ENCODE measurements at regions not wholly inside any gene's neighbourhood (a gene's known extent, or its start where the extent isn't known, plus 50 kb on each side); places are given as distances from the start of the nearest gene placed in this dataset.

- TF ChIP-seq CTCF (IDR thresholded peaks at IDR 0.05) = no peak
- no peak for TF ChIP-seq ZFX (IDR thresholded peaks at IDR 0.05; ENCODE audit: borderline replicate concordance)
These were observed 284.5 kb upstream of the PCDH20 start for GRCh38 chr13:61700181-61700580.

All from 22Rv1 (cell line).